A673 (cell line): ENCODE measurements at regions not wholly inside any gene's neighbourhood (a gene's known extent, or its start where the extent isn't known, plus 50 kb on each side); places are given as distances from the start of the nearest gene placed in this dataset.

Experiments
- CTCF ChIP-seq: fragments of 300-800, 200-600 bp; sonication (generic); conservative IDR thresholded peaks from 2 replicates; pipeline ENCODE4 v1.5.1; 2017; ENCODE audit warnings: low read depth, mild to moderate bottlenecking, antibody characterized with exemption, low read length, moderate library complexity, mixed read lengths
- EZH2 ChIP-seq: fragments of 200-600 bp; sonication (generic); IDR thresholded peaks from 2 replicates; pipeline ENCODE4 v1.6.1; 2017; ENCODE audit warnings: borderline replicate concordance, low read depth, mild to moderate bottlenecking, mixed read lengths, antibody characterized with exemption, low read length; ENCODE audit not compliant: poor library complexity, severe bottlenecking

- no peak for TF ChIP-seq CTCF
- TF ChIP-seq EZH2, result no peak
These were observed 185.8 kb upstream of the RPS6KA3 start for GRCh38 chrX:20452487-20452886.
